ENCODE measurements at regions not wholly inside any gene's neighbourhood (a gene's known extent, or its start where the extent isn't known, plus 50 kb on each side); places are given as distances from the start of the nearest gene placed in this dataset.

GRCh38 chr5:93665648-93666047 lies 75.8 kb downstream of the POU5F2 start:
- no peak for TF ChIP-seq CTCF (IDR thresholded peaks at IDR 0.05)
- Histone ChIP-seq H3K36me3 (ENCODE audit: insufficient read depth in 1 of 2, low read depth in 1 of 2) (no peaks in the 10 kb centered on the region), H3K4me1 (no peaks in the 10 kb centered on the region), H3K27ac (no peak overlapping the region), H3K27me3 (ENCODE audit: insufficient read depth in 3 of 3, low read length in 2 of 3) (no peaks in the 10 kb centered on the region), H3K4me3 (no peak overlapping the region), H3K9me3 (no peaks in the 10 kb centered on the region)
- intact Hi-C loops (cut with DNase I) = no loop called here
- WGBS, 3 donors = 77 to 78% (median 78%) methylated on average over 7 of the region's 7 CpGs
- no peak for ATAC-seq
- no peak for DNase-seq

GRCh38 chr5:93660677-93661076 lies 77.7 kb downstream of the NR2F1 start:
- DNase-seq = no peak
- intact Hi-C loops (cut with DNase I) = no loop called here
- Histone ChIP-seq H3K36me3 (ENCODE audit: insufficient read depth in 1 of 2, low read depth in 1 of 2) (no peaks in the 10 kb centered on the region), H3K4me3 (no peak overlapping the region), H3K9me3 (no peaks in the 10 kb centered on the region), H3K27ac (no peak overlapping the region), H3K4me1 (no peaks in the 10 kb centered on the region), H3K27me3 (ENCODE audit: insufficient read depth in 3 of 3, low read length in 2 of 3) (no peaks in the 10 kb centered on the region)
- TF ChIP-seq CTCF (IDR thresholded peaks at IDR 0.05) = no peak
- WGBS, 3 donors = 56 to 70% (median 63%) methylated on average over 1 of the region's 1 CpG
- ATAC-seq = no peak

GRCh38 chr5:93658044-93658443 lies 75.0 kb downstream of the NR2F1 start:
- no peak for TF ChIP-seq CTCF (IDR thresholded peaks at IDR 0.05)
- H3K4me3 ChIP-seq = no peak overlapping the region
- no peaks in the 10 kb centered on the region for H3K36me3 ChIP-seq (ENCODE audit: insufficient read depth in 1 of 2, low read depth in 1 of 2)
- H3K27me3 ChIP-seq (ENCODE audit: insufficient read depth in 3 of 3, low read length in 2 of 3) = no peaks in the 10 kb centered on the region
- H3K27ac ChIP-seq = no peak overlapping the region
- intact Hi-C loops (cut with DNase I) = no loop called here
- H3K4me1 ChIP-seq = no peaks in the 10 kb centered on the region
- DNase-seq (no peak), ATAC-seq (no peak)
- H3K9me3 ChIP-seq = no peaks in the 10 kb centered on the region

GRCh38 chr5:93654676-93655075 lies 71.7 kb downstream of the NR2F1 start:
- ATAC-seq = no peak
- Histone ChIP-seq H3K9me3 (no peaks in the 10 kb centered on the region), H3K36me3 (ENCODE audit: insufficient read depth in 1 of 2, low read depth in 1 of 2) (no peaks in the 10 kb centered on the region), H3K27me3 (ENCODE audit: insufficient read depth in 3 of 3, low read length in 2 of 3) (no peaks in the 10 kb centered on the region), H3K4me3 (no peak overlapping the region), H3K4me1 (no peaks in the 10 kb centered on the region), H3K27ac (no peak overlapping the region)
- 88 to 95% (median 93%) methylated on average over 2 of the region's 2 CpGs for WGBS, 3 donors
- DNase-seq = no peak
- intact Hi-C loops (cut with DNase I) = no loop called here
- no peak for TF ChIP-seq CTCF (IDR thresholded peaks at IDR 0.05)

- H3K4me3 ChIP-seq = no peak overlapping the region
- H3K36me3 ChIP-seq (ENCODE audit: insufficient read depth in 1 of 2, low read depth in 1 of 2) = no peaks in the 10 kb centered on the region
- H3K4me1 ChIP-seq = no peaks in the 10 kb centered on the region
- no peak for TF ChIP-seq CTCF (IDR thresholded peaks at IDR 0.05)
- ATAC-seq = no peak
- no peak overlapping the region for H3K27ac ChIP-seq
- WGBS, 3 donors = 95 to 98% (median 98%) methylated on average over 1 of the region's 1 CpG
- intact Hi-C loops (cut with DNase I) = no loop called here
- DNase-seq = no peak
- H3K9me3 ChIP-seq = no peaks in the 10 kb centered on the region
- no peaks in the 10 kb centered on the region for H3K27me3 ChIP-seq (ENCODE audit: insufficient read depth in 3 of 3, low read length in 2 of 3)
Observed at GRCh38 chr5:93653716-93654115, 70.7 kb downstream of the NR2F1 start.
